IMR-90 (cell line): ENCODE measurements at regions not wholly inside any gene's neighbourhood (a gene's known extent, or its start where the extent isn't known, plus 50 kb on each side); places are given as distances from the start of the nearest gene placed in this dataset.

Source experiments
- ATAC-seq: fragments of 200-7000 bp; cut with Tn5 transposase; 2 replicates; pipeline ENCODE4 v1.9.1; 2020; ENCODE audit warnings: low read depth, mild to moderate bottlenecking, moderate library complexity
- BruUV-seq: library from RNA; stranded (reverse); fragments of 400-500 nt; replicated peaks from 2 replicates; lab custom pipeline; 2021; lab: Mats Ljungman, UMichigan
- CTCF ChIA-PET: fragments of 300-600 bp; formaldehyde crosslinking; extraction: SDS; loops from one replicate; lab custom pipeline; 2021; ENCODE audit warnings: antibody characterized with exemption; lab: Yijun Ruan, JAX
- POLR2A ChIA-PET: fragments of 300-600 bp; sonication (Branson Sonifier 250); formaldehyde crosslinking; loops from one replicate; lab custom pipeline; 2022; ENCODE audit warnings: antibody characterized with exemption; ENCODE audit not compliant: unreplicated experiment; lab: Charles Lee
- DNase-seq: peaks from one replicate; pipeline ENCODE4 v3.0.0; 2013
- H2AFZ ChIP-seq: replicated peaks from 2 replicates; pipeline ENCODE3; 2013; ENCODE audit warnings: low read length, mild to moderate bottlenecking; ENCODE audit not compliant: poor library complexity
- H2AK5ac ChIP-seq: 2 replicates; pipeline ENCODE4 v1.6.1; 2013; ENCODE audit warnings: low read depth, low read length, inconsistent platforms
- H2AK9ac ChIP-seq: replicated peaks from 2 replicates; pipeline ENCODE3; 2013; ENCODE audit warnings: mild to moderate bottlenecking, low read depth, low read length, moderate library complexity; ENCODE audit not compliant: poor library complexity
- H2BK120ac ChIP-seq: 2 replicates; pipeline ENCODE4 v1.6.1; 2013; ENCODE audit warnings: low read depth, low read length, inconsistent platforms
- H2BK15ac ChIP-seq: 3 replicates; pipeline ENCODE4 v1.6.1; 2013; ENCODE audit warnings: low read depth, low read length, inconsistent platforms
- H2BK20ac ChIP-seq: 2 replicates; pipeline ENCODE4 v1.6.1; 2013; ENCODE audit warnings: low read depth, mild to moderate bottlenecking, inconsistent platforms, low read length, moderate library complexity
- H2BK5ac ChIP-seq: 2 replicates; pipeline ENCODE4 v1.6.1; 2013; ENCODE audit warnings: mild to moderate bottlenecking, low read depth, low read length, inconsistent platforms; ENCODE audit not compliant: poor library complexity, severe bottlenecking
- H3K14ac ChIP-seq: replicated peaks from 2 replicates; pipeline ENCODE4 v1.6.1; 2013; ENCODE audit warnings: low read depth, low read length, inconsistent platforms
- H3K18ac ChIP-seq: 2 replicates; pipeline ENCODE4 v1.6.1; 2013; ENCODE audit warnings: low read depth, low read length, control low read depth
- H3K23ac ChIP-seq: 2 replicates; pipeline ENCODE4 v1.6.1; 2013; ENCODE audit warnings: low read depth, low read length, inconsistent platforms
- H3K27ac ChIP-seq: 2 replicates; pipeline ENCODE4 v1.5.1; 2013; ENCODE audit warnings: mild to moderate bottlenecking, control low read depth, low read length; ENCODE audit not compliant: insufficient read depth
- H3K27me3 ChIP-seq: 2 replicates; pipeline ENCODE4 v1.6.1; 2013; ENCODE audit warnings: low read length; ENCODE audit not compliant: control insufficient read depth, insufficient read depth
- H3K36me3 ChIP-seq: 2 replicates; pipeline ENCODE4 v1.6.1; 2013; ENCODE audit warnings: low read length, mixed read lengths; ENCODE audit not compliant: control insufficient read depth, insufficient read depth
- H3K4ac ChIP-seq: 2 replicates; pipeline ENCODE4 v1.6.1; 2013; ENCODE audit warnings: low read depth, low read length, inconsistent platforms
- H3K4me1 ChIP-seq: 2 replicates; pipeline ENCODE4 v1.6.1; 2013; ENCODE audit warnings: low read length, mixed read lengths; ENCODE audit not compliant: control insufficient read depth, insufficient read depth
- H3K4me2 ChIP-seq: 2 replicates; pipeline ENCODE4 v1.6.1; 2013; ENCODE audit warnings: low read depth, mild to moderate bottlenecking, control low read depth, low read length, moderate library complexity
- H3K4me3 ChIP-seq: 2 replicates; pipeline ENCODE4 v1.5.1; 2013; ENCODE audit warnings: low read depth, mild to moderate bottlenecking, control low read depth, low read length, moderate library complexity; ENCODE audit not compliant: insufficient read depth
- H3K56ac ChIP-seq: 2 replicates; pipeline ENCODE4 v1.6.1; 2013; ENCODE audit warnings: low read length, inconsistent platforms; ENCODE audit not compliant: insufficient read depth; ENCODE audit errors: extremely low read depth
- H3K79me1 ChIP-seq, 2 experiments: 2 replicates each; pipeline ENCODE4 v1.6.1; 2013; ENCODE audit warnings: low read length in 2 of 2, inconsistent platforms in 1 of 2, low read depth in 1 of 2
- H3K9ac ChIP-seq: 2 replicates; pipeline ENCODE4 v1.6.1; 2013; ENCODE audit warnings: low read depth, low read length, control low read depth
- H3K9me1 ChIP-seq: 2 replicates; pipeline ENCODE4 v1.6.1; 2013; ENCODE audit warnings: low read length, inconsistent platforms; ENCODE audit not compliant: insufficient read depth
- H3K9me3 ChIP-seq: 2 replicates; pipeline ENCODE4 v1.6.1; 2013; ENCODE audit warnings: low read length; ENCODE audit not compliant: control insufficient read depth, insufficient read depth
- H4K20me1 ChIP-seq: 2 replicates; pipeline ENCODE4 v1.6.1; 2013; ENCODE audit warnings: low read length, inconsistent platforms; ENCODE audit not compliant: insufficient read depth
- H4K5ac ChIP-seq: 2 replicates; pipeline ENCODE4 v1.6.1; 2013; ENCODE audit warnings: mild to moderate bottlenecking, low read depth, low read length, control low read depth
- H4K8ac ChIP-seq, 2 experiments: 2 replicates each; pipeline ENCODE4 v1.6.1; 2013; ENCODE audit warnings: low read depth in 2 of 2, low read length in 2 of 2, control low read depth in 1 of 2, inconsistent platforms in 1 of 2
- H4K91ac ChIP-seq: 2 replicates; pipeline ENCODE4 v1.6.1; 2013; ENCODE audit warnings: low read depth, low read length, inconsistent platforms; ENCODE audit not compliant: insufficient read depth
- CHD1 ChIP-seq: IDR thresholded peaks from 2 replicates; pipeline ENCODE4 v1.6.1; 2012; ENCODE audit warnings: low read depth, low read length, improper control_type of control experiment
- MAFK ChIP-seq: IDR thresholded peaks from 2 replicates; pipeline ENCODE4 v1.6.1; 2012; ENCODE audit warnings: low read depth, low read length, improper control_type of control experiment
- MAZ ChIP-seq: IDR thresholded peaks from 2 replicates; pipeline ENCODE4 v1.6.1; 2012; ENCODE audit warnings: low read depth, mild to moderate bottlenecking, low read length, improper control_type of control experiment, moderate library complexity, borderline replicate concordance
- MXI1 ChIP-seq: IDR thresholded peaks from 2 replicates; pipeline ENCODE4 v1.6.1; 2012; ENCODE audit warnings: low read depth, mild to moderate bottlenecking, low read length, moderate library complexity, borderline replicate concordance
- NFE2L2 ChIP-seq: fragments of 150-350 bp; IDR thresholded peaks from 2 replicates; pipeline ENCODE4 v1.6.1; 2016; ENCODE audit warnings: low read depth, mild to moderate bottlenecking, low read length
- RAD21 ChIP-seq: IDR thresholded peaks from 2 replicates; pipeline ENCODE4 v1.6.1; 2012; ENCODE audit warnings: low read length, improper control_type of control experiment
- WGBS, 2 experiments: methylation state at CpG; one replicate each; pipeline versions ENCODE4 v1.1.5 to v1.1.7; 2013; ENCODE audit warnings: missing lambda C conversion rate in 2 of 2; ENCODE audit not compliant: insufficient read length in 1 of 2; ENCODE audit errors: extremely low coverage in 2 of 2; 5-methylcytosine and 5-hydroxymethylcytosine counted together
- dilution Hi-C: fragments of 300-500 bp; cut with HindIII; formaldehyde crosslinking; loops from one replicate; pipeline ENCODE4 v1.14.3; 2018; ENCODE audit warnings: low sequenced_read_pairs; ENCODE audit not compliant: unreplicated experiment
- in situ Hi-C: fragments of 300-500 bp; cut with MboI; formaldehyde crosslinking; loops from 3 replicates; pipeline ENCODE4 v1.14.3; 2019; ENCODE audit warnings: low sequenced_read_pairs, inconsistent platforms, mixed read lengths
- intact Hi-C: fragments of 100-400 bp; cut with micrococcal nuclease; formaldehyde crosslinking; loops from 2 replicates; pipeline ENCODE4 v1.10.0; 2022
- TF ChIP-seq, protein P1 (sequence below): fragments of 150-350 bp; IDR thresholded peaks from 2 replicates; pipeline ENCODE4 v1.6.1; 2016; ENCODE audit warnings: low read depth, mild to moderate bottlenecking, low read length, moderate library complexity, borderline replicate concordance
- TF ChIP-seq, protein P2 (sequence below): conservative IDR thresholded peaks from 2 replicates; pipeline ENCODE4 v1.5.1; 2012; ENCODE audit warnings: mild to moderate bottlenecking, low read depth, low read length, improper control_type of control experiment

DNA sequence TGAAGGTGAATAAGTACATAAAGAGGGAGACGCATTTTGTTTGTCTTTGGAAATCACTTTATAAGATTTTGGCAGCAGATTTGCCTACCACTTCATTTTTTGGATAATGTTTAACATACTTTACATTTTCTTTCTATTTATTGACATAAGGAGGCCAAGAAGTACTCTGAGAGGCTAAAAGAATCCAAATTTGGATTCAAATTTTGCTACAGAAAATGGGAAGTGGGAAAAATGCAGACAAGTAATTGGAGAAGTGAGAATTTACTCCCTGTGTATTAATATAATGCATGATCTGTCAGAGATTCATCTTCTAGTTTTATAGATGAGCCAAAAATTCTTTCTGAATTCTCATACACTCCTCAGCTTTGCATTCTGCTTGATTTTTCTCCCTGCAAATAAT, 411.2 kb upstream of the CTNND2 start:
- no TSS peak for BruUV-seq
- Histone ChIP-seq H2AK5ac (no peak overlapping the region), H4K91ac (no peak overlapping the region), H4K20me1 (no peaks in the 10 kb centered on the region), H2BK15ac (no peak overlapping the region), H3K14ac (no peak overlapping the region), H3K4ac (no peak overlapping the region), H3K27me3 (no peaks in the 10 kb centered on the region), H2AK9ac (no peak overlapping the region), H2BK20ac (no peak overlapping the region), H3K36me3 (no peaks in the 10 kb centered on the region), H3K4me2 (no peak overlapping the region), H3K27ac (no peak overlapping the region), H2BK120ac (no peak overlapping the region), H3K9me1 (no peaks in the 10 kb centered on the region), H3K18ac (no peak overlapping the region), H4K5ac (no peak overlapping the region), H3K23ac (no peak overlapping the region), H2AFZ (no peak overlapping the region), H3K4me1 (no peaks in the 10 kb centered on the region), H3K56ac (no peak overlapping the region), H4K8ac (no peak overlapping the region), H3K79me1 (no peaks in the 10 kb centered on the region), H3K9ac (no peak overlapping the region), H3K9me3 (peaks cover 5% of the 10 kb centered on the region), H2BK5ac (no peak overlapping the region), H3K4me3 (no peak overlapping the region)
- no peak for DNase-seq
- dilution Hi-C loops (no loop called here), in situ Hi-C loops (no loop called here), intact Hi-C loops (no loop called here)
- WGBS, 2 experiments: no CpG with 5 or more reads among the region's 1 CpG
- TF ChIP-seq MAZ: no peak
- TF ChIP-seq, protein P1, sequence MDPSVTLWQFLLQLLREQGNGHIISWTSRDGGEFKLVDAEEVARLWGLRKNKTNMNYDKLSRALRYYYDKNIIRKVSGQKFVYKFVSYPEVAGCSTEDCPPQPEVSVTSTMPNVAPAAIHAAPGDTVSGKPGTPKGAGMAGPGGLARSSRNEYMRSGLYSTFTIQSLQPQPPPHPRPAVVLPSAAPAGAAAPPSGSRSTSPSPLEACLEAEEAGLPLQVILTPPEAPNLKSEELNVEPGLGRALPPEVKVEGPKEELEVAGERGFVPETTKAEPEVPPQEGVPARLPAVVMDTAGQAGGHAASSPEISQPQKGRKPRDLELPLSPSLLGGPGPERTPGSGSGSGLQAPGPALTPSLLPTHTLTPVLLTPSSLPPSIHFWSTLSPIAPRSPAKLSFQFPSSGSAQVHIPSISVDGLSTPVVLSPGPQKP: no peak
- no peak for TF ChIP-seq MXI1
- no peak for TF ChIP-seq RAD21
- TF ChIP-seq MAFK: no peak
- TF ChIP-seq NFE2L2: no peak
- TF ChIP-seq CHD1: no peak
- TF ChIP-seq, protein P2, sequence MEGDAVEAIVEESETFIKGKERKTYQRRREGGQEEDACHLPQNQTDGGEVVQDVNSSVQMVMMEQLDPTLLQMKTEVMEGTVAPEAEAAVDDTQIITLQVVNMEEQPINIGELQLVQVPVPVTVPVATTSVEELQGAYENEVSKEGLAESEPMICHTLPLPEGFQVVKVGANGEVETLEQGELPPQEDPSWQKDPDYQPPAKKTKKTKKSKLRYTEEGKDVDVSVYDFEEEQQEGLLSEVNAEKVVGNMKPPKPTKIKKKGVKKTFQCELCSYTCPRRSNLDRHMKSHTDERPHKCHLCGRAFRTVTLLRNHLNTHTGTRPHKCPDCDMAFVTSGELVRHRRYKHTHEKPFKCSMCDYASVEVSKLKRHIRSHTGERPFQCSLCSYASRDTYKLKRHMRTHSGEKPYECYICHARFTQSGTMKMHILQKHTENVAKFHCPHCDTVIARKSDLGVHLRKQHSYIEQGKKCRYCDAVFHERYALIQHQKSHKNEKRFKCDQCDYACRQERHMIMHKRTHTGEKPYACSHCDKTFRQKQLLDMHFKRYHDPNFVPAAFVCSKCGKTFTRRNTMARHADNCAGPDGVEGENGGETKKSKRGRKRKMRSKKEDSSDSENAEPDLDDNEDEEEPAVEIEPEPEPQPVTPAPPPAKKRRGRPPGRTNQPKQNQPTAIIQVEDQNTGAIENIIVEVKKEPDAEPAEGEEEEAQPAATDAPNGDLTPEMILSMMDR: no peak
- ChIA-PET CTCF (no interaction called here), POLR2A (no interaction called here)
- no peak for ATAC-seq
